Left lung (tissue), 4 donors: ENCODE measurements at regions not wholly inside any gene's neighbourhood (a gene's known extent, or its start where the extent isn't known, plus 50 kb on each side); places are given as distances from the start of the nearest gene placed in this dataset.

Source experiments
- ATAC-seq: fragments of 200-7000 bp; cut with Tn5 transposase; one replicate; pipeline ENCODE4 v1.9.1; 2020; ENCODE audit warnings: moderate library complexity
- DNase-seq, 4 donors: peaks; one replicate each; pipeline ENCODE4 v3.0.0-alpha.2; 2013 to 2020
- H3K27ac ChIP-seq, 2 donors: fragments of 200-600 bp; sonication (generic) in 1 of 2; one replicate each; pipeline versions ENCODE4 v1.5.0 to v1.8.0; 2020 to 2021
- H3K27me3 ChIP-seq, 2 donors: fragments of 200-600 bp; sonication (generic) in 1 of 2; one replicate each; pipeline versions ENCODE4 v1.5.0 to v1.8.0; 2020 to 2021
- H3K36me3 ChIP-seq, 2 donors: fragments of 200-600 bp; sonication (generic) in 1 of 2; one replicate each; pipeline versions ENCODE4 v1.5.0 to v1.8.0; 2020 to 2021
- H3K4me1 ChIP-seq, 2 donors: fragments of 200-600 bp; one replicate each; pipeline ENCODE4 v1.8.0; 2021
- H3K4me3 ChIP-seq, 2 donors: fragments of 200-600 bp; sonication (generic) in 1 of 2; one replicate each; pipeline versions ENCODE4 v1.5.0 to v1.8.0; 2020 to 2021; ENCODE audit warnings: mild to moderate bottlenecking in 1 of 2
- H3K9me3 ChIP-seq, 2 donors: fragments of 200-600 bp; sonication (generic) in 1 of 2; one replicate each; pipeline versions ENCODE4 v1.5.0 to v1.8.0; 2020 to 2021
- CTCF ChIP-seq, 2 donors: fragments of 200-600 bp; sonication (generic) in 1 of 2; IDR thresholded peaks; one replicate each; pipeline versions ENCODE4 v1.5.0 to v1.8.0; 2021; ENCODE audit warnings: antibody characterized with exemption in 2 of 2
- intact Hi-C, 2 donors: fragments of 100-400 bp; cut with DNase I; formaldehyde crosslinking; loops; one replicate each; pipeline versions ENCODE4 v1.11.2 to v1.14.2; 2022
- donor health status: DM: no; HTN: yes; CAD: no.
- donor health status: DM: no; HTN: no; CAD: no.

- ATAC-seq, result no peak
These were observed 319.7 kb downstream of the NFIB start for GRCh38 chr9:13994240-13994639.

DNA sequence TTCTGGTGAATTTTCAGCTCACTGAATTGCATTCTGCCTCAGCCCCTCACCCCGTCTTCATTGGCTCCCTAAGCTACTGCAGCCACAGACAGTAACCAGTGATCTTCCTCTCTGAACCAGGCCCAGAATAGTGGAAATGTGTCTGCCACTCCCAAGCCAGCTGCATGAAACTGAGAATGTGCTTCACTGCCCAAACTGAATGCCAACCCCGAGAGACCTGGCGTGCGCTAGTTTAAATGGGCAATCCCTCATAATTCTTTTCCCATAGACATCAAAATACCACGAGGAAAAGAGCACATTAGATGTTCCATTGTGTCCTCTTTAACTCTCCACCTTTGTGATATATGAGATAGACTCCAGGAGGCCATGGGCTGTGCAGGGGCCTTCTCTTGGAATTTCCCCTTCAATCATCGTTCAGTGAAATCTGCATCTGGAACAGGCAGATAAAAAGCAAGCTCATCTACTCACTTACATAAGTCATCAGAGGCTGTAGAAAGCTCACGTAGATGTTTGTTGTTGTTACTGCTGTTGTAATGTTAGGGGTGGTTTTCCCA lies 320.2 kb downstream of the NFIB start:
- Histone ChIP-seq H3K27ac (no peak overlapping the region), H3K27me3 (no peaks in the 10 kb centered on the region), H3K4me1 (no peaks in the 10 kb centered on the region), H3K9me3 (no peaks in the 10 kb centered on the region), H3K4me3 (no peak overlapping the region), H3K36me3 (no peaks in the 10 kb centered on the region)
- no peak for TF ChIP-seq CTCF (IDR thresholded peaks at IDR 0.05)
- intact Hi-C loops, result no loop called here
- no peak for ATAC-seq
- DNase-seq, result no peak

More at GRCh38 chr9:13994240-13994639, 319.7 kb downstream of the NFIB start:
- no peaks in the 10 kb centered on the region for H3K27me3 ChIP-seq
- H3K27ac ChIP-seq, result no peak overlapping the region
- intact Hi-C loops, result no loop called here
- H3K9me3 ChIP-seq, result peaks cover 0 to 3% of the 10 kb centered on the region in 2 donors
- TF ChIP-seq CTCF (IDR thresholded peaks at IDR 0.05), result no peak
- DNase-seq, result no peak
- no peak overlapping the region for H3K4me3 ChIP-seq
- no peaks in the 10 kb centered on the region for H3K36me3 ChIP-seq
- H3K4me1 ChIP-seq, result no peaks in the 10 kb centered on the region

DNA sequence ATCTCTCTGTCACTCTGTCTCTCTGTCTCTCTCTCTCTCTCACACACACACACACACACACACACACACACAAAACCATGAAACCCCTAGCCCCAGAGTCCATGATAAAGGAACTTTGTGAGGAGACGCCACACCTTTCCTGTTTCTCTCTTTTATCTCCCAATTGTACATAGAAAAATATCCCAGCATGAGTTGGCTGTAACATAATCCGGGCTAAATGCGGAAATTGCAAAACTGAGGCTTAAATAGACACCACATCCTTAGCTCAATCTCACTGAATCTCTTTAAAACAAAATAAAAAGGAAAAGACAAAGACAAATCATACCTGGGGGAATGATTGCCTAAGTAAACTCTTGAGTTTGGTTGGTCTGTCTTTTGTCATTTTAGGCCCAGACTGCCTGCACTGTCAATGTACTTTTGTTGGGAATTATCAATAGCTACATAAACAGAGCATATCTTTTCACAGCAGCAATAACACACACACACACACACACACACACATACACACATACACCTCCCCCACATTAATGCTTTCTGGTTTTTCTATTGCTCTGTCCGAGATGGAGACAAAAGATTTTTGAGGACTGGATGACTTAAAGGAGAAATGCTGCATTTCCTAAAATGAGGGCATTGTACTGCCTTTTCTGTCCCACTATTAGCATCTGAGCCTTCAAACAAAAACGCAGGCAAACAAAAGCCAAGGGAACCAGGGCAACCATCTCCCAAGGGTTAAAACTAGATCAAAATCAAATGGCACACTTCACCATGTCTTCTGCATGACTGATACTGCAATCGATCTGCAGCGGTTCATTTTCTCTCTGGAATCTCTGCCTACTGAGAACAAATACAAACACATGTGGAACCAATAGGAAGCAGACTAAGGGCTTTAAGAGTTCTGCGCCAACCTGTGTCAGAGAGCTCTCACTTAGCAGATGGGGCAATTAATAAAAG lies 321.5 kb downstream of the NFIB start:
- no peak for TF ChIP-seq CTCF (IDR thresholded peaks at IDR 0.05)
- DNase-seq, result no peak
- no peak overlapping the region for H3K4me3 ChIP-seq
- no peaks in the 10 kb centered on the region for H3K4me1 ChIP-seq
- no peaks in the 10 kb centered on the region for H3K27me3 ChIP-seq
- H3K27ac ChIP-seq, result no peak overlapping the region
- H3K36me3 ChIP-seq, result no peaks in the 10 kb centered on the region
- peaks cover 0 to 1% of the 10 kb centered on the region in 2 donors for H3K9me3 ChIP-seq
- no peak for ATAC-seq
- intact Hi-C loops, result no loop called here

GRCh38 chr9:13991395-13991794 lies 322.5 kb downstream of the NFIB start:
- intact Hi-C loops, result no loop called here
- H3K4me3 ChIP-seq, result no peak overlapping the region

More at GRCh38 chr9:13991395-13991794, 322.5 kb downstream of the NFIB start:
- TF ChIP-seq CTCF (IDR thresholded peaks at IDR 0.05), result no peak
- Histone ChIP-seq H3K27me3 (no peaks in the 10 kb centered on the region), H3K27ac (no peak overlapping the region), H3K9me3 (peaks cover 0 to 6% of the 10 kb centered on the region in 2 donors), H3K36me3 (no peaks in the 10 kb centered on the region), H3K4me1 (no peaks in the 10 kb centered on the region)
- ATAC-seq (no peak), DNase-seq (no peak)
